HG03354 (cell line): ENCODE measurements at regions not wholly inside any gene's neighbourhood (a gene's known extent, or its start where the extent isn't known, plus 50 kb on each side); places are given as distances from the start of the nearest gene placed in this dataset.

ENCODE experiments used
- ATAC-seq: cut with Tn5 transposase; IDR thresholded peaks from one replicate; pipeline ENCODE4 v1.9.1; 2021; ENCODE audit warnings: mild to moderate bottlenecking; ENCODE audit not compliant: unreplicated experiment, poor library complexity, severe bottlenecking

GRCh38 chr19:28036486-28036885, 1176.5 kb downstream of the UQCRFS1 start:
- no peak for ATAC-seq

GRCh38 chr19:28034936-28035335, 1178.0 kb downstream of the UQCRFS1 start:
- no peak for ATAC-seq

DNA sequence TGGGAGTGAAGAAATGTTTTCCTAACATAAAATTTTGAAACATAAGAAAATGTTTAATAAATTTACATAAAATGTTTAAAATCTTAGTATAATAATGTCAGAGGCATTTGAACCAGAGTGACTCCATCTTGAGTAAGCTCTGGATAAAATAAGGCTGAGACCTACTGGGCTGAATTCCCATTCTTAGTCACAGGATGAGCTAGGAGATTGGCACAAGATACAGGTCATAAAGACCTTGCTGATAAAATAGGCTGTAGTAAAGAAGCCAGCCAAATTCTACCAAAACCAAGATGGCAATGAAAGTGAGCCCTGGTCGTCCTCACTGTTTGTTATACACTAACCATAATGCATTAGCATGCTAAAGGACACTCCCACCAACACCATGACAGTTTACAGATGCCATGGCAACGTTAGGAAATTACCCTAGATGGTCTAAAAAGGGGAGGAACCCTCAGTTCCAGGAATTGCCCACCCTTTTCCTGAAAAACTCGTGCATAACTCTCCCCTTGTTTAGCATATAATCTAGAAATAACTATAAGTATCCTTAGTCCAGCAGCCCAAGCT, 1184.0 kb downstream of the UQCRFS1 start:
- ATAC-seq = no peak

DNA sequence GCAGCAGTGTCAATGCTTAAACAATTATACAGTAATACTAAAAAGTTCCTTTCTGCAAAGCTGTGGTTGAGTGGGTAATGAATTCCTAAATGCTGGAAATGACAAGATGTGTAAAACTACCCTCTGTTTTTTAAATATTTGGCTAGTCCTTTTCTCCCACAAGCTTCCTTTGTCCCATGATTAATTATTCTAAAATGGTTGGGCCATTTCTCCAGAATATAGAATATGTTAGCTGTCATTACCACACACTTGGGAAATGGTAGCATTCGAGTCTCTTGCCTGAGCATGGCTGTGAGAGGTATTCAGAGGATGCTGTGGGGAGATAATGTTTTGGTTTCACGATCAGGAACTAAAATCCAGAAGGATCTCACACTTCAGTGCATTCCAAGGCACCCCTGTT, 1185.8 kb downstream of the UQCRFS1 start:
- ATAC-seq = no peak

DNA sequence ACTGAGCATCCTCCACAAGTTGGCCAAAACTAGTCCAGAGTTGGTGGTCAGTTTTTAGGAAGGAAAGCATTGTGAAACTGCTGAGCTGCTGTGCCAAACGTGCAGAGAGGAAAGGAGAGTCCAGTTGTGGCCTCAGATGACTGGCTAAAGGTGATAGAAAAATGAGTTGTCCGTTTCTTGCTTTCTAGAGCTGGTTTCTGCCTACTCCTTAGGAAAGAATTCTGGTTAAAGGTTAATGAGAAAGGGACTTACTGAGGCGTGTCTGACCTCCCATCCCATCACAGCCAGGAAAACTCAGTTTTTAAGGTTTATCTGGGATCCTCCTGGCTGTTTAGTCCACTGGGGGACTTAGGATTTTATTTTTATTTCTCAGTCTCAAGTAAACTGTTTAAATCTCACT, 1186.3 kb downstream of the UQCRFS1 start:
- ATAC-seq = no peak

GRCh38 chr19:28024920-28025319, 1188.0 kb downstream of the UQCRFS1 start:
- ATAC-seq = no peak

DNA sequence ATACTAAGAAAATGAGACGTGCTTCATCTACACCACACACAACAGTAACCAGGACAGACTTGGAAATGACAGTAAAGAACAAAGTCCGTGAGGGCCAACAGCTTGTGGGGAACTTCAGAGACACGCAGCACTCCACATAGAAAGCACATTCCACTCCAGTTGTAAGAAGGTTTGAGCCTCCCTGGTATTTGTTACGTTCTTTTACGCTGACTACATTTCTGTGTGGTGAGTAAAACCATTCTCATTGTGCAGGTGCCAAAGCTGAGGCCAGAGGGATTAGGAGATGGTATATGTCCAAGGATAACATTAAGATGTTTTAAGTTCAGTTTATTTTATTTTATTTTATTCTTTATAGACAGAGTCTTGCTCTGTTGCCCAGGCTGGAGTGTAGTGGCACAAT, 1189.9 kb downstream of the UQCRFS1 start:
- no peak for ATAC-seq

DNA sequence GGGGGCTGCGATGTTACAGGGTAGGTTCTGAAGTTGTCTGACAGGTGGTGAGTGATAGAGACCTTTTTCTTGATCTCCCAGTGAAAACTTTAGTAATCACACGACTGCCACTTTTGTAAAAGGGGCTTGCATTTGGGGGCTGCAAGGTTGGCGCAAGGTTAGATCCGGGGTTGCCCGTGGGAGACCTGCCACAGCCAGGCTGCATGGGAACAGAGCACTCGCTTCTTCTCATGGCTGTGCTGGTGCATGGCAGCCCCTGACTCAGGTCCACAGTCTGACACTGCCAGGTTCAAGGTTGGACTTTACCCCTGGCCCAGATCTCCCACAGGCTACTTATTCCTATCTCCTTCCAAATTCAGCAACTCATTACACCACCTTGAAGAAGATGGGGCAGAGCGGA, 1190.4 kb downstream of the UQCRFS1 start:
- no peak for ATAC-seq

DNA sequence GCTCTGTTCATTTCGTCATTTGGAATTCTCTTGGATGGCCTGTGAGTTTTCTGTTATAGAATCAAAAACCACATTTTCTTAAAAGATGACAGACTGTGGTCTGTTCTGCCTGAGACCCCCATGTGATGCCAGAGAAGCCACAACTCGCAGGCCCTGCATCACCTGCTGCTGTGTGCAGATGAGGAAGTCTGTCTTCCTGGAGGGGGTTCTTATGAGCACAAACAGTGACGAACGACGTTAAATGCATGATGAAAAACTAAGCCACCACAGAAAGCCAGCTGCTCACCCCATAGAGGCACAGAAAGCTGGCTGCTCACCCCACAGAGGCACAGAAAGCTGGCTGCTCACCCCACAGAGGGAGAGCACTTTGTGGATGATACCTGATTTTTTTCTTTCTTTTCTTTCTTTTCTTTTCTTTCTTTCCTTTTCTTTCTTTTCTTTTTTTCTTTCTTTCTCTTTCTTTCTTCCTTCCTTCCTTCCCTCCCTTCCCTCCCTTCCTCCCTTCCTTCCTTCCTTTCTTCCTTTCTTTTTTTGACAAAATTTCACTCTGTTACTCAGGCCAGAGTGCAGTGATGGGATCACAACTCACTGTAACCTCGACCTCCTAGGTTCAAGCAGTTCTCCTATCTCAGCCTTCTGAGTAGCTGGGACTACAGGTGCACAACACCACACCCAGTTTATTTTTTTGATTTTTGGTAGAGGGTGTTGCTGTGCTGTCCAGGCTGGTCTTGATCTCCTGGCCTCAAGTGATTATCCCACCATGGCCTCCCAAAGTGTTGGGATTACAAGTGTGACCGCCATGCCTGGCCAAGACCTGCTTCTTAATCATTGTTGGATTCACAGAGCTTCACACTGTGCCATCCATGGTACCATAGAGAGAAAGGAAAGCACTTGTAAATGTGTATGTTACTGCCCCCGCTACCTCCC, 1191.4 kb downstream of the UQCRFS1 start:
- ATAC-seq = no peak

DNA sequence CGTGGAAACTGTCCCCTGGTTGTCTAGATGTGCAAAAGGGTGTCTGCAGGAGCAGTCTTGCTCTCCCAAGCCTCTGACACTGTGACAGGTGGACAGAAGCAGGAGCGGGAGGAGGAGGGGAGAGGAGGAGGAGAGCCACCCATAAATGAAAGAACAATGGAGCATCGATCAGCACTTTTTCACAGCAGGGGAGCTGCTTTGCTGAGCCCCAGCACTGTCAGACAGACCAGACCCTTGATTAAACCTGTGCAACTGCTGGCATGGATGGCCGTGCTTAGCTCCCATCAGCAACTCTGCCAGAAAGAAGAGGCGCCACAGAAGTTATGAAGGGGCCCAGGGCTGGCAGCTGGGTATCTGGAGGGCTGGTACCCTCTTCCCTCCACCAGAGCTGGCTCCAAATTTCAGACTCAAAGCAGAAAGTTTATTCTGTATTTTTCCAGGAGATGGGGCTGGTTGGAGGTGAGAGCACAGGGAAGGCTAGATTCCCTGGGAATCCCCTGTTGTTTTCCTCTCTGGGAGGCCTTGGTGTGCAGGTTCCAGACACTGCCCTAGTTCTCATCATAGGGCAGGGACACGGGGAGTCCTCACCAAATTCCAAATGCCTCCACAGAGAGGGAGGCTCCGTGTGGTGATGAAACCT, 1192.2 kb downstream of the UQCRFS1 start:
- no peak for ATAC-seq

DNA sequence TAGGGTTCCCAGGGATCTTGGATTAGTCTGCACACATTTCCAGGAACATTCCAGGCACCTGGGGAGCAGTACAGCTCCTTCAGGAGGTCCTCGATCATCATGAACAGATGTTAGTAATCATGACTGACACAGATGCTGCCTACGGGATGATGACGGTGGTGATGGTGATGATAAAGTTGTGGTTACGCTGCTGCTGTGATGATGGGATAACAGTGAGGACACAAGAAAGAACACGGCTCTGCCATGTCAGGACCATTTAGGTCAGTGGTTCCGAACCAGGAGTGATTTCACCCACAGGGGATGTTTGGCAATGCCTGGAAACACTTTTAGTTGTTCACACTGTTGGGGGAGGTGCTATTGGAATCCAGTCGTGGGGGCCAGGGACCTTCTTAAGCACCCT, 1193.0 kb downstream of the UQCRFS1 start:
- no peak for ATAC-seq

- ATAC-seq = no peak
Observed at GRCh38 chr19:28019371-28019770, 1193.6 kb downstream of the UQCRFS1 start.

DNA sequence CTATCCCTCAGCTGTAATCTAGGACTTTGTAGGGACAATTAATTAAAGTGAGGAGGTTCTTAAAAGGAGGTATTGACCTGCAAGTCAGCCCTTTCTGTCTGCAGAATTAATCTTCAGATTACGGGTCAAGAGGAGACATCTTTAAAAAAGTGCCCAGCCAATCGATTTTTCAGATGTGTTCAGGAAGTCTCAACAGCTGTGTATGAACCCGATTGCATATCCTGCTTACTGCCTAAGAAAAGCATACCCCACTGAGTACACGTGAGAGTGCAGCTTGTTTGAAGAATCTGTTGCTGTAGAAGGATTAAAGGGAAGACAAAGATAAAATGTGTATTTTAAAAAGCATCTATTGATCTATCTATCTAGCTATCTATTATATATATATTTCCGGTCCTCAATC, 1194.5 kb downstream of the UQCRFS1 start:
- ATAC-seq = no peak

DNA sequence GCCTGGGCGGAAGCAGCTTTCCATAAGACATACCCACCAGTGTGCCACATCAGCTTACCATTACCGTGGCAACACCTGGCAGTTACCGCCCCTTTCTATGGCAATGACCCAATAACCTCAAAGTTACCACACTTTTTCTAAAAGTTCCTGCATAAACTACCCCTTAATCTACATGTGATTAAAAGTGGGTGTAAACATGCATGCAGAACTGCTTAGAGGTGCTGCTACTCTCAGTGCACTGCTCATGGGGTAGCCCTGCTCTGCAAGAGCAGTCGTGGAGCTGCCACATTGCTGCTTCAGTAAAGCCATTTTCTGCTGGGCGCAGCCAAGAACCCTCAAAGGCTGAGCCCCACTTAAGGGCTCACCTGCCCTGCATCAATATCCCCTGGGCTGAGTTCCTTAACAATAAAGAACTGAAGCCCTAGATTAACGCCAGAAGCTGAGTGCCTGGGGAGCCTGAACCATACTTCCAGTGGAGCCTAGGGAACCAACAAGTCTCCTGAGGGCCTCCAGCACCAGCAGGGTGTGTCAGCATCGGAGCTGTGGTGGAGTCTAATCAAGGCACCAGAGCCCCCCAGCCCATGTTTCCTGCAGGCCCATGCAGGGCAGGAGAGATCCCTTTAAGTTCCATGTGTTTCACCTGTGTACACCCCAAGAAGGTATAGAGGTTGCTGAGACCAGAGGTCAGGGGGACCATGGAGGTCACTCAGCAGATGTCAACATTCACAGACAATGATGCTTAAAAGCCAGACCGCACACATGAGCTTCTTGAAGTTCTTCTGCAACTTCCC, 1198.1 kb downstream of the UQCRFS1 start:
- no peak for ATAC-seq

GRCh38 chr19:28012361-28012760, 1200.6 kb downstream of the UQCRFS1 start:
- no peak for ATAC-seq

- no peak for ATAC-seq
Observed at GRCh38 chr19:28010656-28011055, 1202.3 kb downstream of the UQCRFS1 start.

DNA sequence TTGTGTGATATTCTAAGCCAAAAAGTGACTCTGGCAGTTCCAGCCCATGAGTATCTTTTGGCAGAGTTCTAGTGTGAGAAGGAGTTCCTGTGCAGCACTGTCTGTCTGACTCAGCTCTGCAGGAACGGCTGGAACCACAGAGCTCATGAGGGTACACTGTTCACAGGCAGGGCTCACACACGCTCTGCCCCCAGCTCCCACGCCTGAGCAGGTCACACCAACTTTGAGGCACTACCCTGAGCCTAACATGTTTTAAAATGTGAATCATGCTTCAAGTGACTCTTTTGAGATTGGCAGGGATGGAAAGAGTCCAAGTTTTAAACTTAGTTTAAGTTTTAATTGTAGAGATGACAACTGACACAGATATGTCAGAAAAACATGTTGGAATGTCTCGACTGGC, 1203.3 kb downstream of the UQCRFS1 start:
- ATAC-seq = no peak

GRCh38 chr19:28008695-28009094, 1204.3 kb downstream of the UQCRFS1 start:
- no peak for ATAC-seq

DNA sequence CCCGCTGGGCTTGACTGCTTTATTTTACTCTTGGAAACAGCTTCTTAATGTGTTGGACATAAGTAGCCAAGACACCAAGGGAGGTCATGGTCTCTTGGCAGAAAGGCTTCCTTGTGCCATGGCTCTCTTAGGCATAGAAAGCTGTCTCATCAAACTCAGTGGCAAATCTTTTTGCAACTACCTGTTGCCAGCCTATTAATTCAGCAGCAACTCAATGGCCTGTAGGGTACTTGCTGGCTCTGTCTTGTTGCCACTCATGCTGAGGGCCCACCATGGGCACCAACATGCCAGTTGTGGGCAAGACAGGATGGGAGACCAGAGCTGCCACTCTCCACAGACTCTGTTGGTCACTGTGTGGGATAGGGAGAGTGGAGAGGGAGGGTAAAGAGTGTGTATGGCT, 1209.4 kb downstream of the UQCRFS1 start:
- ATAC-seq = no peak

DNA sequence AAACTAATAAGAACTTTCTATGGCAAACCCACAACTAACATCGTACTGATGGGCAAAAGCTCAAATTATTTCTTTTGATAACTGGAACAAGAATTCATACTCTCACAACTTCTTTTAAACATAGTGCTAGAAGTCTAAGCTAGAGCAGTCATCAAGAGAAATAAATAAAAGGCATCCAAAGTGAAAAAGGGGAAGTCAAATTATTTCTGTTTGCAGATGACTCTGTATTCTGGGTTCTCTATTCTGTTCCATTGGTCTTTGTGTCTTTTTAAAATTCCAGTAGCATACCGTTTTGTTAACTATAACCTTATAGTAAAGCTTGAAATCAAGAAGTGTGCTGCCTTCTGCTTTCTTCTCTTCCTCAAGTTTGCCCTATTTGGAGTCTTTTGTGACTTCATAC, 1215.9 kb downstream of the UQCRFS1 start:
- ATAC-seq = no peak
